HG03280 (cell line): ENCODE measurements at regions not wholly inside any gene's neighbourhood (a gene's known extent, or its start where the extent isn't known, plus 50 kb on each side); places are given as distances from the start of the nearest gene placed in this dataset.
"Not testable (repeated sequence)": the region's sequence is repeated elsewhere in the genome, so short reads cannot be mapped to it uniquely, and the experiment has no call there.

ENCODE experiments used
- ATAC-seq: cut with Tn5 transposase; IDR thresholded peaks from one replicate; pipeline ENCODE4 v1.9.1; 2021; ENCODE audit warnings: mild to moderate bottlenecking, moderate library complexity; ENCODE audit not compliant: unreplicated experiment

DNA sequence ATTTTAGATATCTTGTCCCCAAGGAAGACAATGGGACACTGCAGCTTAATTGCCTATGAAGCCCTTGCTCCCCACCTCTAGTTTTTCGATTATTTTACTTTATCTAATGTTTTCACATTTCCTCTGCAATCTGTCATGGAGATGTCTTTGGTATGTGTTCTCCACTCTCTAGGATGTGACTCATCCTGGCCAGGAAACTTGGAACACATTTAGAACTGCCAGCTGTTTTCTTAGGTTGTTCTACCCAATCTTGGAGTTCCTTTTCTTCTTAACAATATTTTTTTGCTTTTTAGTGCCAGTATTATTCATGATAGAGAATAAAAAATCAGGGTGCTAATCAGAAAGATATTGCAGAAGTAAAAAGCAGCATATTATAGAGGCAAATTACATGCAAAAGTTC, 101.7 kb upstream of the CLEC14A start:
- no peak for ATAC-seq

DNA sequence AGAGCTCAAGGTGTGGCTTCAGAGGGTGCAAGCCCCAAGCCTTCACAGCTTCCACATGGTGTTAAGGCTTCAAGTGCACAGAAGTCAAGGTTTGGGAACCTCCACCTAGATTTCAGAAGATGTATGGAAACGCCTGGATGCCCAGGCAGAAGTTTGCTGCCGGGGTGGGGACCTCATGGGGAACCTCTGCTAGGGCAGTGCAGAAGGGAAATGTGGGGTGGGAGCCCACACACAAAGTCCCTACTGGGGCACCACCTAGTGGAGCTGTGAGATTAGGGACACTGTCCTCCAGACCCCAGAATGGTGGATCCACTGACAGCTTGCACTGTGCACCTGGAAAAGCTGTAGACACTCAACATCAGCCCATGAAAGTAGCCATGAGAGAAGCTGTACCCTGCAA, 99.6 kb upstream of the CLEC14A start:
- not testable (repeated sequence) for ATAC-seq

DNA sequence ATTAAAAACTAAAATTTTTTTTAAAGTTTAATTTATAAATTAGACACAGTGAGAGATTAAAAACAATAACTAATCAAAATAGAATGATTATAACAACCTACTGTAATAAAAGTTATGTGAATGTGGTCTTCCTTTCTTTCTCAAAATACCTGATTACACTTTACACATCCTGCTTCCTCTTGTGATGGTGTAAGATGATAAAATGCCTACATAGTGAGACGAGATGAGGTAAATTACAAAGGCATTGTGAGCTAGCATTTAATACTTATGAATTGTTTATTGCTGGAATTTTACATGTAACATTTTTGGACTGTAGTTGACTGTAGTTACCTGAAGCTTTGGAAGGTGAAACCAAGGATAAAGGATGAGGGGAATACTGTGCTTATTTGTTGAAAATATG, 94.2 kb upstream of the CLEC14A start:
- ATAC-seq, result no peak

DNA sequence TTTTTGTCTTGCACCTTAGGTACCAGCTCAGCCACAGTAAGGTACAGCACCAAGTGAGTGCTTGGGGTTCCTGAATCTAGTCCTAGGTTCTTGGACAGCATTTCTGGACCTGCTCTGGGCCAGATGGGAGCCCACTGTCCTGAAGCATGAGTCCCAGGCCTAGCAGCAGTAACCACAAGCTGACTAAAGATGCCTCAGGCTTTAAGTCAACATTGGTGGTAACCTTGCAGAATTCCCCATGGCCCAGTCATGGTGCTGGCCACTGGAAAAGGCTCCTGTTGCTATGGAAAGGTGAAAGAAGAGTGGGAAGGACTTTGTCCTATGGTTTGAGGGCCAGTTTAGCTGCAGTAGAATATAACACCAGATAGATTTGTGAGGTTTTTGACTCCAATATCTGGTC, 86.9 kb upstream of the CLEC14A start:
- ATAC-seq, result no peak

DNA sequence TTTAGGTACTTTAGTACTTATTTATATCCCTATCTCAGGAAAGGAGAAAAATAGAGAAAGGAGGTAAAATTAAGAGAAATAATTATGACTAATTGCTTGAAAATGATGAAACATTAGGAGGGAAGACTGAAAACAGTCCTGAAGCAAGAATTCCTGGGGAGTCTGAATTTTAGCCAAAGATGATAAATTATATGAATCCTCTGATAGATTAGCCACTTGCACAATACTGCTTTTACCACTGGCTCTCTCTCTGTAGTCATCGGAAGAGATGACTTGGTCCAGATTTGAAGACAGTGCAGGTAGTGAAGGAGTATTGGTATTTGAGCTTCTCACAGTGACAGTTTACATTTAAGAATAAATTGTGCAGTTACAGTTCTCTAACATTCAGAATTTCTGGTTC, 83.8 kb upstream of the CLEC14A start:
- no peak for ATAC-seq

DNA sequence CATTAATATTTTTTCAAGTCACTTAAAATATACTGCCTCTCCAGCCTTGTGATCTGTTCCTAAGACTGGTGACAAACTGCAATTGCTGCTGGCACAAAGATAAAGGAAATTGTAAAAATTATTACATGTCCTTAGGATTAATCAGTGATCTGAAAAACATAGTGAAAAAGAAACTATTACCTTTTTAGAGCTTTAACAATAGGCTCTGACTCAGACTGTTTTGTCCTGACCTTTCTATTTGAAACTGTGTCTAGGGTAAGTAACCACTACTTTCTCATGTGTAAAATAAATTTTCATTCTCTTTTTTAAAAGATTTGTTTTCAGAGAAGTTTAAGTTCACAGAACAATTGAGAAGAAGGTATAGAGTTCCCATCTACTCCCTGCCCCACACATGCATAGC, 80.4 kb upstream of the CLEC14A start:
- no peak for ATAC-seq

DNA sequence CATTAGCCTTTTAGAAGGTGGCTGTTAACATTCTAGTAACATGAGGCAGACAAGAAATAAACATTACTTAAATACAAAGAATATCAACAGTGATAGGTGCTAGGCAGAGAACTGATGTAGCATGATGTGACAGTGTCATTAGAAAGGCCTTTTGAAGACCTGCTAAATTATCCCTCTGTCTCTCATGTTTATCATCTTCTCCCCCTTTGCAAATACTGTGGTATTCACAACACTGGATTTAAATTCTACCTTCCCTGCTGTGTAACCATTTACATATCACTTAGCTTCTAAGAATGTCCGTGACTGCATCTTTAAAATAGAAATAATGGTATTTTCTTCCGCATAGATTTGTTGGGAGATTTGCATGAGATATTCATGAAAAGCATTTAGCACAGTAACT, 74.4 kb upstream of the CLEC14A start:
- ATAC-seq, result no peak

DNA sequence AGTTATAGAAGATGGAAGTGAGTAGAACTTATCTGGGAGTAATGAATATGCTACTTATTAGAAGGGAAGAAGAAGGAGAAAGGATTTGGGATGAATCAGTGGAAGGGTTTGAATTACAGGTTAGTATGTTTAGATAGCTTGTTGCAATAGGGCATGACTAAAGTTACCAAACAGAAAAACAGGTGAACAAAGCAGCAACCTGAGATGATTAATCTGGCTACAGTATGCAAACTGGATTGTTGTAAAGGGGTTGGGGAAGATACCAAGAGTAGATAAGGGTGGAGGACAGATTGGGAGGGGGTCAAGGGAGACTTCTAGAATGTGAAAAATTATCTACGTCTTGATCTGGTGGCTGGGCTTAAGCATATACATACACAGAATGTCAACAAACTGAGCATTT, 73.4 kb upstream of the CLEC14A start:
- ATAC-seq, result no peak

DNA sequence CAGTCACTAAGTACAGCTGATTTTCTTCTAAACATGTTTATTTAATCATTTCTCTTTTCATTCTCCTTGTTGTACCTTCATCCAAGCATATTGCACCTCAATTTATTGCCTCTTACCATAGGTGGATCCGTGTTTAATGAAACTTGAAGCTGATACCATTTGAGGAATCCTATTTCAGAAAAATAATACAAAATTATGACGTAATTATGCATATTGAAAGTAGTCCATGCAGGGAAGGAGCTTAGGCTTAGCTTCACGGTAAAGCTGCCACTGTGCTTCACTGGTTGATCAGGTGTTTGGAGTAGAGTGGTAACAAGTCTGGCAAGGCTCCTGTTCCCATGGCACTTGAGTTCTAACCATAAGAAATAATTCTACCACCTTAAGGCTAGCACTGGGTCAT, 61.0 kb upstream of the CLEC14A start:
- ATAC-seq, result no peak

DNA sequence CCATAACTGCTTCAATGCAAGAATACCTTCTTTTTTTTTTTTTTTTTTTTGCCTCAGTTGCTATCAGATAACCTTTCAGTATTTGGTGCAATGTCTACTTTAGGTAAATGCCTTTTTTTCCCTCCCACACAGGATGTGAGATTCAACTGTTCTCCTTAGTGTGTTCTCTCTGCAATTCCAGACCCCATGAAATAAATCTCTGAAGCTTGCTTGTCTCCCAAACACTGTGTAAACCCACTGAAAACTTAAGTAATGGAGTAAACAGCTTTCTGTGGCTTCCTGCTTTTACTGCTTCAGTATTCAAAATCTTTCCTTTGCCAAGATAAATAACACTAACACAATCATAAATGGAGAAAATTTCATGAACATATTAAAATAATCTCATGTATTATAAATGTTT, 55.8 kb upstream of the CLEC14A start:
- ATAC-seq, result no peak

DNA sequence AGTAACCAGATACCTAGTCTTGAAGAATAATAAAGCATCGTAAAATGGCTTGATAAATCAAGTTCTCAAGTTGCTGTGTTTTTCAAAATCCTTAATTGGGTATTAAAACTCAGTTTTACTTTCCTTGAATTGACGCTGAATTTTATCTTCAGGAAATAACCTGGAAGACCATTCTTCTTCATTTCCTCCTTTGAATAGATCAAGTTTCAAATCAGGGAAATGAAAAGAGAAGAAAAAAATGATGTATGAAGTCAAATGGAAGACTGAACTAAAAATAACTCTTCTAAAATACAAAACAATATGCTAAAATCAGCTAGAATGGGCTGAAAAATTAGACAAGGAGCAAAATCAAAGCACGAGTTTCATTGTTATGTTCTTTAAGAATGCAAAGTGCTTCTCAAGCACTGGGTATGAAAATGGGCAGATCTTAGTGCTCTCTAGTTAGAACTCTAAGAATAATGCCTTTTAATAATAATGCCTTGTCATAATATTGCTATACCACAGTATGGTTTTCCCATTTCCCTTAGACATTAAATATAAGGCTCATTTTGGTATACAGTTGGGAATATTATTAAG, 54.6 kb upstream of the CLEC14A start:
- ATAC-seq, result no peak

DNA sequence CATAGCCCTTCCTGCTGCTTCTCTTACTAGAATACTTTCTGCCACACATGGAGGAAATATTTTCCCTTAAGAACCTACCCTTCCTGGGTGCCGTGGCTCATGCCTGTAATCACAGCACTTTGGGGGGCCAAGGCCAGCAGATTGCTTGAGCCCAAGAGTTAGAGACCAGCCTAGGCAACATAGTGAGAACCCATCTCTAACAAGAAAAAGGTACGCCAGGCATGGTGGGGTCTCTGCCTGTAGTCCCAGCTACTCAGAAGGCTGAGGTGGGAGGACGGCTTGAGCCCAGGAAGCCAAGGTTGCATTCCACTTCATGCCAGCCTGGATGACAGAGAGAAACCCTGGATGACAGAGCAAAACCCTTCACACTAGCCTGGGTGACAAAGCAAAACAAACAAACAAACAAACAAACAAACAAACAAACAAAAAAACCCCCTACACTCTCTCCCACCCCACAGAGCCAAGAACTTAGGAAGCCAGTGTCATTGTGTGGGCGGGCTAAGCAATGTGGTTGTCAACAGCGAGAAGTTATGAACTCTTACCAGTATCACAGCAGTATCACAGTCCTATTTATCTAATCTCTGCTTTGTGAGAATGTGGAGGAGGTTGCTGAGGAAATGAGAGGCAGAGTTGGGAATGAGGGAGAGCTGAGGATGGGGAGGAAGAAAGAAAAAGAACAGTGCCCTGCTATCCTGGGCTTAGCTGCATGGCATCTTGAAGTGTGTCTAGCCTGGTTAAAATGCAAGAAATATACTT, 53.8 kb upstream of the CLEC14A start:
- no peak for ATAC-seq
